Fibroblast of lung (primary cell): ENCODE measurements at regions not wholly inside any gene's neighbourhood (a gene's known extent, or its start where the extent isn't known, plus 50 kb on each side); places are given as distances from the start of the nearest gene placed in this dataset.
A peak's percentile ranks its signal among the peaks of the same experiment; 100 is the strongest.

Experiments used
- DNase-seq, 2 donors: peaks; one replicate each; pipeline versions ENCODE4 v3.0.0 to v3.0.0-alpha.2; 2010; ENCODE audit warnings: low read depth in 2 of 2
- H2AFZ ChIP-seq: 2 replicates; pipeline ENCODE4 v1.5.1; 2012; ENCODE audit warnings: low read length, control low read depth, inconsistent platforms
- H3K27ac ChIP-seq: 2 replicates; pipeline ENCODE4 v1.5.1; 2011; ENCODE audit warnings: low read length, control low read depth; ENCODE audit not compliant: insufficient read depth
- H3K27me3 ChIP-seq: 2 replicates; pipeline ENCODE4 v1.5.1; 2011; ENCODE audit warnings: mild to moderate bottlenecking, low read length; ENCODE audit not compliant: control insufficient read depth, insufficient read depth
- H3K36me3 ChIP-seq: 2 replicates; pipeline ENCODE4 v1.5.1; 2011; ENCODE audit warnings: low read length; ENCODE audit not compliant: control insufficient read depth, insufficient read depth
- H3K4me1 ChIP-seq: 2 replicates; pipeline ENCODE4 v1.5.1; 2011; ENCODE audit warnings: low read length; ENCODE audit not compliant: control insufficient read depth, insufficient read depth; ENCODE audit errors: extremely low read depth
- H3K4me2 ChIP-seq: 2 replicates; pipeline ENCODE4 v1.5.1; 2011; ENCODE audit warnings: low read length, control low read depth; ENCODE audit not compliant: insufficient read depth; ENCODE audit errors: extremely low read depth
- H3K4me3 ChIP-seq, 4 experiments: fragments of 200-600 bp in 1 of 4; sonication (generic) in 1 of 4; replicated peaks in 1 of 4; 2 replicates each; pipeline ENCODE4 v1.5.1; 2011 to 2016; ENCODE audit warnings: low read length in 4 of 4, low read depth in 3 of 4, mild to moderate bottlenecking in 3 of 4, control low read depth in 2 of 4, inconsistent platforms in 1 of 4, mixed read lengths in 1 of 4; ENCODE audit not compliant: insufficient read depth in 1 of 4; ENCODE audit errors: control extremely low read depth in 1 of 4
- H3K79me2 ChIP-seq: 2 replicates; pipeline ENCODE4 v1.5.1; 2012; ENCODE audit warnings: mild to moderate bottlenecking, low read length, inconsistent platforms; ENCODE audit not compliant: control insufficient read depth, insufficient read depth
- H3K9ac ChIP-seq: 2 replicates; pipeline ENCODE4 v1.5.1; 2011; ENCODE audit warnings: mild to moderate bottlenecking, low read length, control low read depth; ENCODE audit not compliant: insufficient read depth
- H3K9me3 ChIP-seq: 2 replicates; pipeline ENCODE4 v1.5.1; 2012; ENCODE audit warnings: low read depth, low read length; ENCODE audit not compliant: control insufficient read depth, insufficient read depth
- H4K20me1 ChIP-seq: 2 replicates; pipeline ENCODE4 v1.5.1; 2011; ENCODE audit warnings: low read length; ENCODE audit not compliant: control insufficient read depth, insufficient read depth; ENCODE audit errors: extremely low read depth
- CTCF ChIP-seq, 2 donors: IDR thresholded peaks in 1 of 2; conservative IDR thresholded peaks in 1 of 2; 1 replicate in 1 of 2; 2 replicates in 1 of 2; pipeline ENCODE4 v1.5.1; 2011 to 2012; ENCODE audit warnings: low read length in 2 of 2, control low read depth in 1 of 2, inconsistent platforms in 1 of 2, low read depth in 1 of 2, mild to moderate bottlenecking in 1 of 2
- EZH2 ChIP-seq: IDR thresholded peaks from 2 replicates; pipeline ENCODE4 v1.5.1; 2012; ENCODE audit warnings: low read length, control low read depth, mild to moderate bottlenecking; ENCODE audit errors: missing control alignments

DNA sequence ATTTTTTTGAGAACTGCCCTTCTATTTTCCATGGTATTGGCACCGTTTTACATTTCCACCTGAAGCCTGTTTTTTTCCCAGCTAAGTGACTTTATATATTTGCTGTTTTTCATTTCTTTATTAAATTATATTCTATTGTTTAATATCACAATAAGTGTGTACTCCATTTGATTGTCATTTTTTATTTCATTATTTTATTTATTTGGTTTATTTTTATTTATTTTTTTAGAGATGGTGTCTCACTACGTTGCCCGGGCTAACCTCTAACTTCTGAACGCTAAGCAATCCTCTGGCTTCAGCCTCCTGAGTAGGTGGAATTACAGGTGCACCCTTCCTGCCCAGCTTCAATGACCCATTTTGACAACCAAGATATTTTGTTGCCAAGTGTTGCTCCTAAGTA is 202.6 kb downstream of the SIM1 start:
- Histone ChIP-seq H3K4me3 (no peak overlapping the region), H3K4me2 (no peak overlapping the region), H2AFZ (no peak overlapping the region), H3K79me2 (no peaks in the 10 kb centered on the region), H3K4me1 (no peaks in the 10 kb centered on the region), H3K9me3 (no peaks in the 10 kb centered on the region), H3K27me3 (no peaks in the 10 kb centered on the region), H3K27ac (no peak overlapping the region), H4K20me1 (no peaks in the 10 kb centered on the region), H3K36me3 (no peaks in the 10 kb centered on the region), H3K9ac (no peak overlapping the region)
- TF ChIP-seq EZH2 (no peak), CTCF (conservative IDR thresholded peaks at IDR 0.05 in 1 of 2, IDR thresholded peaks at IDR 0.05 in 1 of 2; ENCODE audit: low read depth in 1 of 2, low read length in 2 of 2) (no peak)
- no peak for DNase-seq

GRCh38 chr6:100261486-100261885 is 203.2 kb downstream of the SIM1 start:
- no peaks in the 10 kb centered on the region for H3K27me3 ChIP-seq
- no peak overlapping the region for H3K27ac ChIP-seq
- no peak overlapping the region for H3K4me3 ChIP-seq
- H3K9ac ChIP-seq, result no peak overlapping the region
- no peaks in the 10 kb centered on the region for H3K36me3 ChIP-seq
- H3K4me1 ChIP-seq, result no peaks in the 10 kb centered on the region
- H3K79me2 ChIP-seq, result no peaks in the 10 kb centered on the region
- TF ChIP-seq CTCF (conservative IDR thresholded peaks at IDR 0.05 in 1 of 2, IDR thresholded peaks at IDR 0.05 in 1 of 2; ENCODE audit: low read depth in 1 of 2, low read length in 2 of 2) (no peak), EZH2 (no peak)
- H3K4me2 ChIP-seq, result no peak overlapping the region
- no peak overlapping the region for H2AFZ ChIP-seq
- DNase-seq, result no peak
- H4K20me1 ChIP-seq, result no peaks in the 10 kb centered on the region
- no peaks in the 10 kb centered on the region for H3K9me3 ChIP-seq

DNA sequence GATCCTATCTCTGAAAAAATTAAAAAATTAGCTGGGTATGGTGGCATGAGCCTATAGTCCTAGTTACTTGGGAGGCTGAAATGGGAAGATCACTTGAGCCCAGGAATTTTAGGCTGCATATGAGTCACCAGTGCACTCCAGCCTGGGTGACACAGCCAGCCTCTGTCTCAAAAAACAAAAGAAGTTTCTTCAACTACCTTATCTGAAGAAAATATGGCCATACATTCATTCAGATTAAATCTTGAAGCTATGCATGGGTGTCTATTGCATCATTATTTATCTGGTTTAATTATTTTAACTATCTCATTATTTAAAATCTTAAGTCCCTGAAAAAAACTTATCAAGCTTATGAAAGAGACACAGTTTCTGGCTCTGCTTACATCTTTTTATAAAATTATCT is 204.1 kb downstream of the SIM1 start:
- Histone ChIP-seq H3K9me3 (no peaks in the 10 kb centered on the region), H4K20me1 (no peaks in the 10 kb centered on the region), H3K4me1 (no peaks in the 10 kb centered on the region), H3K36me3 (no peaks in the 10 kb centered on the region), H3K27me3 (no peaks in the 10 kb centered on the region), H3K79me2 (no peaks in the 10 kb centered on the region), H3K27ac (no peak overlapping the region), H2AFZ (no peak overlapping the region), H3K4me3 (no peak overlapping the region), H3K4me2 (no peak overlapping the region), H3K9ac (no peak overlapping the region)
- peak in 1 of 2 donors; percentile 27 for DNase-seq
- TF ChIP-seq CTCF (conservative IDR thresholded peaks at IDR 0.05 in 1 of 2, IDR thresholded peaks at IDR 0.05 in 1 of 2; ENCODE audit: low read depth in 1 of 2, low read length in 2 of 2), result no peak
- TF ChIP-seq EZH2, result no peak
